SK-N-MC (cell line): ENCODE measurements at regions not wholly inside any gene's neighbourhood (a gene's known extent, or its start where the extent isn't known, plus 50 kb on each side); places are given as distances from the start of the nearest gene placed in this dataset.

Source experiments
- DNase-seq: peaks from one replicate; pipeline ENCODE4 v3.0.0-alpha.2; 2011; ENCODE audit warnings: low read depth, low spot score
- H3K27ac ChIP-seq: fragments of 200-600 bp; sonication (generic); 2 replicates; pipeline ENCODE4 v1.5.1; 2016; ENCODE audit warnings: mixed run types
- H3K36me3 ChIP-seq: fragments of 200-600 bp; sonication (generic); 2 replicates; pipeline ENCODE4 v1.6.1; 2017; ENCODE audit warnings: antibody characterized with exemption, low read length, mixed read lengths; ENCODE audit not compliant: insufficient read depth
- H3K4me3 ChIP-seq: fragments of 200-600 bp; sonication (generic); 2 replicates; pipeline ENCODE4 v1.5.1; 2016
- H3K9ac ChIP-seq: fragments of 200-600 bp; sonication (generic); 2 replicates; pipeline ENCODE4 v1.8.0; 2017; ENCODE audit warnings: mixed run types, mixed read lengths; ENCODE audit not compliant: insufficient read length
- H3K9me3 ChIP-seq: fragments of 200-600 bp; sonication (generic); 2 replicates; pipeline ENCODE4 v1.6.1; 2017; ENCODE audit warnings: low read depth, mild to moderate bottlenecking, antibody characterized with exemption, low read length, moderate library complexity, mixed read lengths
- EZH2 ChIP-seq: fragments of 200-600 bp; sonication (generic); IDR thresholded peaks from one replicate; pipeline ENCODE4 v1.6.1; 2017; ENCODE audit warnings: antibody characterized with exemption
- FOXP2 ChIP-seq: optimal IDR thresholded peaks from 2 replicates; pipeline ENCODE3; 2011; ENCODE audit warnings: mild to moderate bottlenecking, moderate library complexity; ENCODE audit not compliant: insufficient read depth; ENCODE audit errors: extremely low read length, control extremely low read depth
- POLR2AphosphoS5 ChIP-seq: IDR thresholded peaks from 2 replicates; pipeline ENCODE4 v1.6.1; 2012; ENCODE audit warnings: mild to moderate bottlenecking, low read depth, low read length, borderline replicate concordance

GRCh38 chr2:144603334-144603733 is 83.4 kb upstream of the ZEB2 start:
- H3K9ac ChIP-seq: no peak overlapping the region
- H3K36me3 ChIP-seq: no peaks in the 10 kb centered on the region
- no peaks in the 10 kb centered on the region for H3K9me3 ChIP-seq
- no peak overlapping the region for H3K27ac ChIP-seq
- DNase-seq: no peak
- TF ChIP-seq FOXP2 (no peak), POLR2AphosphoS5 (no peak), EZH2 (no peak)
- H3K4me3 ChIP-seq: no peak overlapping the region

DNA sequence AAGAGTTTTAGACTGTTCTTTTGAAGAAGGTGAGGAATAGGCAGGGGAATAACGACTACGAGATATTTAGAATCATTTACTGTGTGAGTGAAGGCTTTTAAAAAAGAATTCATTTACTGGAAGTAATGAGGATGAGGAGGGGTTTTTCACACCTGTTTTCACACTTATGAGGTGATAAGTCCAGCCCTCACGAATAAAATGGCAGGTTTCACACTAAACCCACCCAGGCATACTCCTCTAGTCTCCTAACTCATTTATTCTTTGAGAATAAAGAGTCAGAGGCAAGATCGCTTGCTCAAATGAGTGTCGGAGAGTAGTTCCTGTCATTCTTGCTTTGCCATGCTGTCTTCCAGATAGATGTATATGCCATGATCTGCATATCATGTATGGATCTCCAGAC is 79.0 kb upstream of the ZEB2 start:
- H3K9ac ChIP-seq: no peak overlapping the region
- no peak overlapping the region for H3K27ac ChIP-seq
- TF ChIP-seq FOXP2 (no peak), EZH2 (no peak), POLR2AphosphoS5 (no peak)
- no peaks in the 10 kb centered on the region for H3K36me3 ChIP-seq
- no peaks in the 10 kb centered on the region for H3K9me3 ChIP-seq
- DNase-seq: no peak
- no peak overlapping the region for H3K4me3 ChIP-seq

GRCh38 chr2:144597894-144598593 is 78.1 kb upstream of the ZEB2 start:
- Histone ChIP-seq H3K9ac (no peak overlapping the region), H3K4me3 (no peak overlapping the region), H3K36me3 (no peaks in the 10 kb centered on the region), H3K27ac (no peak overlapping the region), H3K9me3 (no peaks in the 10 kb centered on the region)
- no peak for DNase-seq
- TF ChIP-seq EZH2: no peak
- TF ChIP-seq FOXP2: no peak
- TF ChIP-seq POLR2AphosphoS5: no peak

DNA sequence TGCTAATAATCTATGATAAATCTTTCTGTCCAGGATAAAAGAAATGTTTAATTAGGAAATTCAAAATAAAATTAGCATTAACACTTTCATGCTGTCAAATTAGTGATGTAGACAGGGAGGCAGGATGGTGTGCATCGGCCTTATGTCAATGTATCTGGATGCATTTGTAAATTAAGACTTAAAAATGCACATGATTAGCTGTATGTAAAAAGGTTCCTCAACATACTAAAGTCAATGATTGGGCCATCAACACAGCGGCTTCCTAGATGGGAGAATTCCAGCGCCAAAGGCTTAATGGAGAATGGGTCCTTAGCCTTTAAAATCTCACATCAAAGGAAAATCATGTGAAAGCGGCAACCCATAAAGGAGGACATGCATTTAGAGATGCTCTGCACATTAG is 77.5 kb upstream of the ZEB2 start:
- H3K9ac ChIP-seq: no peak overlapping the region
- no peak for DNase-seq
- H3K27ac ChIP-seq: no peak overlapping the region
- H3K9me3 ChIP-seq: no peaks in the 10 kb centered on the region
- H3K36me3 ChIP-seq: no peaks in the 10 kb centered on the region
- TF ChIP-seq POLR2AphosphoS5 (no peak), EZH2 (no peak), FOXP2 (no peak)
- H3K4me3 ChIP-seq: no peak overlapping the region

DNA sequence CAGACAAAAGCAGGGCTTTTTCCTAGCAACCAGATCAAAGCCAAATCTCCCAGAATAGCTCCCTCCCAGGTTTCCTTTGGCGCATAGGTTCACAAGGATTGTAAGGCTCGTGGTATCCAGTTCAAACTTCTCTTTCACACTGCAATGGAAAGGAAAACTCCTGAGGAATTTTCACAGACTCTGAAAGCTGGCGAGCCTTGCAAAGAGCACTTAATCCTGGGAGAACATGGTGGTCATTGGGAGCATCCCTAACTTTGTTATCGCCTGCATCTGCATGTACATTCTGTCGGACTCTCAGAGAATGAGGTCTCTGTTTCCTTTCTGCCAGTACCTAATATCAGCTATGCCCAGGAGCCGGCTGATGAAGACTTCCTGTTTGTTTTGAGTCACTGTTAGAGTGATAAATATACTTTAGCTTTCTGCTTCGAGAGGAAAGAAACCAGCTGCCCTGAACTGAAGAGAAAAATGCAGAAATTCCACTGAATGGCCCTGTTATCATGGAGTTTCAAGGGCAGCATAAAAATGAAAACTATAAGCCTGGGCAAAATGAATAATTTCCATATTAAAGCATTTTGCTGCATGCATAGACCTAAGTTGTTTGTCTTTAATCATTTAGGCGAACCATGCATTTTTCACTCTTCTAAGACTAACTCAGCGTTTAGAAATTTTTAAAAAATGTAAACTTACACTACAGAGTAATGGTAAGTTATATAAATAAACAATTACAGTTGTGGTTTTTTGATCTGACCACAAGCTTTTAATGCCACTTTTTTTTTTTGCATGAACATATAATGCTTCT is 76.4 kb upstream of the ZEB2 start:
- no peak for TF ChIP-seq POLR2AphosphoS5
- TF ChIP-seq EZH2: no peak
- no peak for TF ChIP-seq FOXP2
- DNase-seq: no peak
- Histone ChIP-seq H3K36me3 (no peaks in the 10 kb centered on the region), H3K9ac (no peak overlapping the region), H3K27ac (no peak overlapping the region), H3K9me3 (no peaks in the 10 kb centered on the region), H3K4me3 (no peak overlapping the region)

GRCh38 chr2:144595686-144596072 is 75.8 kb upstream of the ZEB2 start:
- H3K9ac ChIP-seq: no peak overlapping the region
- H3K27ac ChIP-seq: no peak overlapping the region
- DNase-seq: no peak
- H3K4me3 ChIP-seq: no peak overlapping the region
- H3K9me3 ChIP-seq: no peaks in the 10 kb centered on the region
- H3K36me3 ChIP-seq: no peaks in the 10 kb centered on the region
- no peak for TF ChIP-seq POLR2AphosphoS5
- no peak for TF ChIP-seq EZH2
- TF ChIP-seq FOXP2: no peak

DNA sequence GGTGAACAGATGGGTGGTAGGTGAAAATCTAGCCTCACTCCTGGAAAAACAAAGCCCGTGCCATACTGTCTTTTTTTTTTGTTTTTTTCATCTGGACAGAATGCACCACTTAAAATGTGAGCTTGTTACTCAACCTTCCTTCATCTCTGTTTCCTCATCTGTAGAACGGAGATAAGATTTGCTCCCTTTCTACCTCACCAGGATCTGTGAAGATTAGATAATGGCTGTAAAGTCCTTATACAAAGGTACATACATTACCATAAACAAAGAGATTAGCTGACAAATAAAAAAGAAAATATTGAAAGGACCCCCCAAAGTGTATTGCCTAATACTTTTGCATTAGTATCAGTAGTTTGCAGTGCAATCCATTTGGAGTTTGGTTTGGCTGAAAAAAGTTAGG is 75.4 kb upstream of the ZEB2 start:
- H3K36me3 ChIP-seq: no peaks in the 10 kb centered on the region
- DNase-seq: no peak
- H3K9me3 ChIP-seq: no peaks in the 10 kb centered on the region
- no peak overlapping the region for H3K9ac ChIP-seq
- H3K4me3 ChIP-seq: no peak overlapping the region
- H3K27ac ChIP-seq: no peak overlapping the region
- TF ChIP-seq EZH2 (no peak), POLR2AphosphoS5 (no peak), FOXP2 (no peak)

GRCh38 chr2:144593803-144594202 is 73.9 kb upstream of the ZEB2 start:
- no peak for TF ChIP-seq EZH2
- TF ChIP-seq POLR2AphosphoS5: no peak
- TF ChIP-seq FOXP2: no peak
- Histone ChIP-seq H3K4me3 (no peak overlapping the region), H3K27ac (no peak overlapping the region), H3K9ac (no peak overlapping the region), H3K9me3 (no peaks in the 10 kb centered on the region), H3K36me3 (no peaks in the 10 kb centered on the region)
- no peak for DNase-seq
